NCI-H526 treated with DMSO at 0.1 percent for 48 hours (cell line): ENCODE measurements at regions not wholly inside any gene's neighbourhood (a gene's known extent, or its start where the extent isn't known, plus 50 kb on each side); places are given as distances from the start of the nearest gene placed in this dataset.
"Not testable (repeated sequence)": the region's sequence is repeated elsewhere in the genome, so short reads cannot be mapped to it uniquely, and the experiment has no call there.

Source experiments
- DNase-seq: peaks from one replicate; lab custom pipeline; 2025; lab: John Stamatoyannopoulos, UW

DNA sequence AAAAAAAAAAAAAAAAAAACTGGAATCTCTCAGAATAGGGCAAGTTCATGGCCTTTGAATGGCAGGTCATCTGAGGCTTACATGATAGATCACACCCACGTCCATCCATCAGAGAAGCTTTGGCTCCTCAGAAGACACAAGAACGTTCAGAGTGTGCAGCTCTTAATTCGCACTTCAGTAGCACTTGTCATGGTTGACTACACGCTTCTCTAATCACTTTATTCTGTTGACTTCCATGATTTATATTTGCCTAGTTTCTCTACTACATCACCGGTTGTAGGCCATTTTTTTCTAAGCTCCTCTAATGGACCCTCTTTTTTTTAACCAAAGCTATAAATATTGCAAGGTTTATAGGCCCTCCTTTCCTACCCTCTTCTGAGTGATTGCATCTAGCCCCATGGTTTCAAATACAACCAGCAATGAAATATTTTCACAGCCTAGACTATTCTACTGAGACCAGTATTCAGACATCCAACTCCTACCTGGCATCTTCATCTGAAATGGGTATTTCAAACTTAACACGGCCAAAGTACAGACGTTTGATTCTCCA is 305.4 kb upstream of the CELF2 start:
- DNase-seq, result no peak

DNA sequence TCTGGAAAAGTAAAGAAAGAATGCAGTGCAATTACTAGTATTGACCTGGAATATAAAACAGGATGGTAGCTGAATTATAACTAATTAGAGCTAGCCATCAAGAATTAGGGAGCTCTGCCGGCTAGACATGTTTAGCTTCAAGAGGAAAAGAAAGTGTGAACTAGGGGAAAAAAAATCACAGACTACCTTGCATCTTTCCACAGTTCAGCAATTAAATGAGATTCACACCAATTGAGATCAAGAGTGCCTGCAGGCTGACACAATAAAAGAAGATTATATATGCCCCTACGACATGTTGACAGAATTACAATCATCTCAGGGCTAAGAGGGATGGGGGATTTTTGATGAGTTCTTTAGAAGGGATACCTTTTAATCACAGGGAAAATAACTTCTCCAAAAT is 303.3 kb upstream of the CELF2 start:
- no peak for DNase-seq

DNA sequence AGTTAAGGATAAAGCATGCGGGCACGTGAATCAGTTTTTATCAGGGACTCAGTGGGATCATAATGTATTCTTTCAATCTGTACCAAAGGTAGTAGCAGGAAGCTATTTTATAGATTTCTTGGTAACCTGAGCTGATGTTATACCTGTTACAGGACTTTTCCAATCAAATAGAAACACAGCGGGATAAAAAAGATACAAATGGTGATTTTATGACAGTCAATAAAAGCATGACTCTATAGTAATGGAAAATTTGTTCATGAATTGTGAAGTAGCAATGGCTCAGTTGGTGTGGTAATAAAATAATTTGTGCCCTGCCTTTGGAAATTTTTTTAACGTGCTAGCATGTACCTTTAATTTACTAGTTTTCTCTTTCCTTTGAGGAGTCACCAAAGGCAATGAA is 300.7 kb upstream of the CELF2 start:
- DNase-seq, result no peak

DNA sequence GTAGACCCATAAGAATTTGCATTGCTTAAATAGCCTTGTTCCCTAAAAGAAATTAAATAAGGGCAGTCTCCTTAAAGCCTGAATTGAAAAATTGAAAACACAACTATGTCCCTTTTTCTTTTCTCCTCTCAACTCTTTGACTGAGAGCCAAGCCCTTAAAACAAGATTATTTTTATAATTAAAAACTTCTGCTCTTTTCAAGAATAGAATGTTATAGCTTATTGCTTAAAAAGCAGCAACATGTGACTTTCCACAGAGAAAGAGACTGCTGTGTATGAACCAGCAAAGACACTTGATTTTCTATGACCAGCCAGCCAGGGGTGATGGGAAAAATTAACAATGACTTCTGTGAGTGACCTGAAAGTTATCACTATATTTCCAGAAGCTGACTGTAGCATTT is 295.2 kb upstream of the CELF2 start:
- DNase-seq, result no peak

DNA sequence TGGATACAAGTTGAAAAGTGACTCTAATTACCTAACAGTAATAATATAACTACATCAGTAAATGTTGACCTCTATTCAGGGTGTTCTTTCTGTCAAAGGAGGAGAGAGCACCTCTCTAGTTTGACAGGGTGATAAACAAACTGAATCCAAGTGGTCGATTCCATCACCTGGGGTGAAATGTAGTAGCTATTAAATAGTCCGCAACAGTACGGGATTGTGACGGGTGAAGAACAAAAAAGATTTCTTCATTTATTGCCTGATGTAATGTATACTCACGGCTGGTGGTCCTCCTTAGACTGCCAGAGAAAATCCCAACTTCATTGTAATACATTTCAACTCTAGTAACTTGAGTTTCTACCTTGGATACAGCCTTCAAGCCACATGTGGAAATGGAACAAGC is 292.5 kb upstream of the CELF2 start:
- DNase-seq, result no peak

DNA sequence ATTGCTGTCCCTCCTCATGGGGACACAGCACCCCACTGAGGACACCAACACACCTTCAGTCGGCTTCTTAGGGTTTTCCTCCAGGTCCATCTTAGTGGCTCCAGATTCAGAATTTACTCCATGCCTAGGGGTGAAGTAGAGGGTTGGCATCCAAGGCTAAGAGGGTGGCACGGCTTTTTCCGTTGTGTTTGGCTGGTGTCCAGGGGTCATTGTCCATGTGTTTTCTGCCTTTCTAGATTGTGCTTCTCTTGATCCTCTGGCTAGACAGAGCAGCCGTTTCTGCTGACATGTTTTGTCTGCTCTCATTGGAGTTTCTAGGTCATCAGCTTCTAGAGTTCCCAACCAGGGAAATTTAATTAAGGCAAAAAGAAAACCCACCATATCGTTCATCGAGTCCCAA is 291.6 kb upstream of the CELF2 start:
- DNase-seq, result no peak

DNA sequence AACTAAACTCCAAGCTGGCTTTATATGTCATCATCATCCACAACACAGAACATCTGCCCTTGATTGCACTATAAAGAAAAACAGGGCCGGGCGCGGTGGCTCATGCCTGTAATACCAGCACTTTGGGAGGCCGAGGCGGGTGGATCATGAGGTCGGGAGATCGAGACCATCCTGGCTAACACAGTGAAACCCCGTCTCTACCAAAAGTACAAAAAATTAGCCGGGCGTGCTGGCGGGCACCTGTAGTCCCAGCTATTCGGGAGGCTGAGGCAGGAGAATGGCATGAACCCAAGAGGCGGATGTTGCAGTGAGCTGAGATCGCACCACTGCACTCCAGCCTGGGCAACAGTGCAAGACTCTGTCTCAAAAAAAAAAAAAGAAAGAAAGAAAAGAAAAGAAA is 290.3 kb upstream of the CELF2 start:
- not testable (repeated sequence) for DNase-seq

DNA sequence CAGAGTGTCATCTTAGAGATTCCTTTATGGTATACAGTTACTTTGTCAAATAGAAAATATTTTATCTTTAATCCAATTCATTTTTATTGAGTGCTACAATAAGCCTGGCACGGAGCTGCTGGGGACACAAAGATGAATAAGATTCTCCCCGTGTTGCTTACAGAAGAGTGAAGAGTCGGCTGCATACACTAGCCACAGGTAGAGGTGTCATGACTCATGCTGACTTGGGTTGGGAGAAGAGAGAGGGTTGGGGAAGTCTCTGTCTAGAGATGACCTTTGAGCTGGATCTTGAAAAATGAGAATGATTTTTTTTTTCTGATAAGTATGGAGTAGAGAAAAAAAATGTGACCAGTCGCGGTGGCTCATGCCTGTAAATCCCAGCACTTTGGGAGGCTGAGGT is 289.9 kb upstream of the CELF2 start:
- DNase-seq, result no peak

DNA sequence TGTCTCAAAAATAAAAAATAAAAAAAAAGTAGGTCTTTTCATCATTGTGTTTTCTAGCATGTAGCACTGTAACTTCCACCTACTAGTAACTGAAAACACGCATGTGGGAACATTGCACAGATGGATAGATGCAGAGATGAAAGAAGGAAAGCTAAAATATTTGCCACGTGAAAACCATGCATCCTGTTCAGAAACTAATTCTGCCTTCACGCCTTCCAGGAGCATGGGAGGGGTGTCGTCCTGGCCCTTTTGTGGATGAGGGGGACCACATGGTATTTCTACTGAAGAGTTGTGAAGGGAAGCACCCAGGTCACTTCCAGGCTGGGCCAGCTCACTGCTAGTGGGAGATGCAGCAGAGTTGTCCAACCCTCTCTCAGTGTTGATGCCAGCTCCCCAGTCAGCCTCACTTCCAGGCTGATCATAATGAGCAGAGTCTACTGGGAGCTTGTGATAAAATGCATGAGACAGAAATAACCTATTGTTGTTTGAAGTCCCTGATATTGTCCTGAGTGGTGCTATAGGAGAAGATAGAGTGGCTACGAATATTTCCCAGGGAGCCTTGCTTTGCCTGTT is 287.1 kb upstream of the CELF2 start:
- DNase-seq, result no peak

DNA sequence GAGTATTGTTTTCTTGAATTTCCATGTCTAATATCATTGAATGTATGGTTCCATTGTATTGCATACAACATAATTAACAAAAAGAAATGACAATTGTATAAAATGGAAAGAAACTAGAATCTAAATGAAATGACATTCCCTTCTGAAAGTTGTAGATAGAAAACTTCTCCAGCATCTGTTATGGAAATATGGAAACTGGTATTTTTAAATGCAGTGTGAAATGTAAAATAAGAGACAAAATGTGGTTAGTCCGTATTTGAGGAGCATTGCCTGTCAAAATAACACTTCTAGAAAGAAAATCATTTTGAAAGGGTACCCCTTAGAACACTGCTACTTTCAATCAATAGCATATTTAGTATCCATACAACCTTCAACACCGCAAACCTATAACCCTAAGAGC is 286.3 kb upstream of the CELF2 start:
- no peak for DNase-seq

DNA sequence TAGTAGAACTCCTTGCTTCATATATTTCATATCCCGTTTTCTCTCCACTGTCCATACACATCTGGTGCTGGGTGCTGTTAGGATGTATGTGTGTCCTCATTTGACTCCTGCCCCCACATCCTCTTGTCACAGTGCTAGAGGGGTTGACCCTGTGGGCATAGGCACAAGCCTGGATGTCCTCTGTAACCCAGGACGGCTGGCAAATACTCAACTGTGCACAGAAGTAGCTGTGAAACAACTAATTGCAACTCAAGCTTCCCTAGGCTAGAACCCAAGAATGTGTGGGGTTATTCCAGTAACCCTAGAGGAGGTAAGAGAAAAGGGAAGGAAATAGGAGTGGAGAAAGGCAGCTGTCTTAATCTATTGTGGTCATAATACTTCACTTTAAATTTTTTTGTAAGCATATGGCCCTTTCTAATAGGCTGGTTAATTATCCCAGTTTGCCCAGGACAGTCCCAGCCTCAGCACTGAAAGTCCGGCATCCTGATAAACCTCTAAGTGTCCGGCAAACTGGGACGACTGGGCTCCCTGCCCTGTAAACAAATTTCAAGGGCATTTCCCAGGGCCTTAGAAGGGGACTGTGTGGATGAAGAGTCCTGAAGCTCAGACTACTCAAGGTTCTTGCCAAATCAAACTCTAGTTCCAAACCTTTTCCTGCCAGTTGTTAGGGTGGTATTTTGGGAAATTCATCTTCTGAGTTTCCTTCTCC is 283.2 kb upstream of the CELF2 start:
- no peak for DNase-seq

DNA sequence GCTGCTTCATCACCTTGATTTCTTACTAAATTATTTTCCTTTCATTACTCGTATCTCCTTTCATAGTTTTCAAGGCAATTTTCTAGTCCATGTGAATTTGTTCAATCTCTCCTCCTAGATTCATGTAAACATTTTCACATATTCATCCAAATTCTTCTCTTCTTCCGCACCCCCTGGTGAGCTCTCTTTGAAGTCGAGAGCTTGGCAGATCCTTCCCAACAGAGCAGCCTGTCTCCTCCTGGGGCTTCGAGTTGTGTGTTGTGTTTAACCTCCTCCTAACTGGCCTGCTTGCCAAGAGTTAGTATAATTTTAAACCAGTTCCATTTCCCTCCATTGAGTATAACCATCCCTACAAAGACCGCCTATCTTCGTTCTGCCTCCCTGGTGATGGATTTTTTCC is 272.4 kb upstream of the CELF2 start:
- DNase-seq, result no peak

DNA sequence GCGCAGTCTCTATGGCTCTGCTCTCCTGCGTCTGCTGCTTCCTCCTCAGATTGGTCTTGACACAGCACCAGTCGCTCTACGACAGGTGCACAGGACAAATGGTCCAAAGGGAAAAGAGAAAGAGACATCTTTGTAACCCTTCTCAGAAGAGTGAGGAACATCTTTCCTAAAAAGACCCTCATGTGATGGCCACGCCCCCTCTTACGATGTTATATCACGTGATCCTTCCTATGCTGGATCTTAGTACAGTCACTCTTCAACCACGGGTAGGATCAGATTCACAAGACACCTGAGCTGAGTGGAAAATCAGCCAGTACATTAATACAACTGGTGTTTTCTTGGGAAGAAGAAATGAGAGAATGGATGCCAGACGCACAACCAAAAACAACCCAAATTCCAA is 262.2 kb upstream of the CELF2 start:
- no peak for DNase-seq

DNA sequence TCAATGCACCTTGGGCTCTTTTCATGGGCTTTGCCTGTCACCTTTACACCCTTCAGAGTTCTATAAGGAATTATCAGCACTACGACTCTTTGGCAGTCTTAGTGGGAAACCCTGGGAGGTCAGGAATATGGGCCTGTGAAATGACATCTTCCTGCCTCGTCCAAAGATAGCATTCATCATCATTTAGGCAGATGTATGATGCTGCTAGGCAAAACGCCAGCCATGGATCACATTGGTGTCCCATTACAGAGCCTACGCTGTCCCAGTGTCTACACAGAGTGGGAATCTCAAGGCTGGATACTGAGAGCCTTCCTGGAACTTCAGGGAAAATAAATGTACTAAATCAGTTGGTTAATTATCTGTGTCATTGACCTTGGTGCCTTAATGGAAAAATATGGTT is 259.4 kb upstream of the CELF2 start:
- no peak for DNase-seq

DNA sequence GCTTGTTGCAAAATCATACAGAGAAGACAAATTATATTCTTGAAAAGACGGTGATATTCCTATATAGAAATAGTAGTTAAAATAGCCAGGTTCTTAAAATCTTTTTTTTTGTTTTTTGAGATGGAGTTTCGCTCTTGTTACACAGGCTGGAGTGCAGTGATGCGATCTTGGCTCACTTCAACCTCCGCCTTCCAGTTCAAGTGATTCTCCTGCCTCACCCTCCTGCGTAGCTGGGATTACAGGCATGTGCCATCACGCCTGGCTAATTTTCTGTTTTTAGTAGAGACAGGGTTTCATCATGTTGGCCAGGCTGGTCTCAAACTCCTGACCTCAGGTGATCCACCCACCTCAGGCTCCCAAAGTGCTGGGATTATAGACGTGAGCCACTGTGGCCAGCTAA is 257.9 kb upstream of the CELF2 start:
- not testable (repeated sequence) for DNase-seq

DNA sequence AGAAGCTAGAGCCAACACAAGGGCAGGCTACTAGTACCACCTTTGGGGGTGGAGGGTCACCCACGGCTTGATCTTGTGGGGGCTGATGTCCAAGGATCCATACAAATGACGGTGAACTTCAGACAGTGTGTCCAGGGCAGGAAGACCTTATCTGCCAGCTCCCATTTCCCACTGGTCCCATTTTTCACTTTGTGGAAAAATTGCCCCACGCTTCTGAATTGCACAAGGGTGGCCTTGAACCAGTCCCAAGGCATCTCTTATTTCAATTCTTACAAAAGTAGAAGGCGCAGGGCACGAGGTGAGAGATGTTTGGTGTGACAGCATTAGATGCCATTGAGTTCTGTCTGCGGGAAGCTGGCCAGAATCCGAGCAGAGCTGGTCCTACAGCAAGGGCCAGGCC is 252.7 kb upstream of the CELF2 start:
- DNase-seq, result no peak

DNA sequence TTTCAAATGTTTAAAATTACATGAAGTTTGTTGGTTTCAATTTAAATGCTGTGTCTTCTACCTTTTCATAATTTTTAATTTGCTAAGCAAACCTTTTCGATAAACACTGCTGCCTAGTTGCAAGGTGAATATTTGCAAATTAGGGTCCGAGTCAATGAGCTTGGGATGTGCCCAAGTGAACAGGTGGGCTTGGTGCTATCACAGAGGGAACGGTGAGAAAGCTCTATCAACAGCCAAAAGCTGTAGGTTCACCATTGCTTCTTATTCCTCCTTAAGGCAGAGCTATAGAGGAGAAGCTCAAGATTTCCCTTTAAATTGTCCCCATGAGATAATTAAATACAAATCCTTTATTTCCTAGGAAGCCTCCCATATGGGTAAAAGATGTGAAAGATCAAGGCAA is 245.3 kb upstream of the CELF2 start:
- DNase-seq, result no peak

DNA sequence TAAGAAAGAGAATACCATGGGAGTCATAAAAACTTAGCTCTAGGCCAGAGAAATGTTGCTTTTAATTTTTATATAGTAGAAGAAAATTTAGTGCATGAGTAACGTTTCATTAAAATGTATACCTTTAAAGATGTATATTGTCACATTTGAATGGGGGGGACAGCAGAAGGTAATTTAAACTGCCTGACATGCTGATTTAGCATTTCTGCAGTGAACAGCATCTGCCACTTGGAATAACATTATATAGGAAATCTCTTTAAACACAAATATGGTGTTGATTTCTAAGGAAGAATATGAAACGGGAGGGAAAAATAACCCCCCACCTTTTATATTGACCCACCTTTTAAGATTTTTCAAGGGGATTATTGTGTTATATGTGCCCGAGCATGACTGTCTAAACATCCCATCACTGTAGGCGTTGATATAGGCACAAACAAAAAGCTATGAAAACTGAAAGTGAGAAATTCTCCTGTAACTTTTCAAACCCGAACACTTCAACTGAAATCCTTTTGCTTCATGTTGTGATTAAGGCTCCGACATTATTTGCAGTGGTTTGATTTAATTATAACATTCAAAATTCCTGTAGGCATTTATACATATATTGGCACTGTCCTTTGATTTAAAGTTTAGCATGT is 244.7 kb upstream of the CELF2 start:
- DNase-seq, result no peak

DNA sequence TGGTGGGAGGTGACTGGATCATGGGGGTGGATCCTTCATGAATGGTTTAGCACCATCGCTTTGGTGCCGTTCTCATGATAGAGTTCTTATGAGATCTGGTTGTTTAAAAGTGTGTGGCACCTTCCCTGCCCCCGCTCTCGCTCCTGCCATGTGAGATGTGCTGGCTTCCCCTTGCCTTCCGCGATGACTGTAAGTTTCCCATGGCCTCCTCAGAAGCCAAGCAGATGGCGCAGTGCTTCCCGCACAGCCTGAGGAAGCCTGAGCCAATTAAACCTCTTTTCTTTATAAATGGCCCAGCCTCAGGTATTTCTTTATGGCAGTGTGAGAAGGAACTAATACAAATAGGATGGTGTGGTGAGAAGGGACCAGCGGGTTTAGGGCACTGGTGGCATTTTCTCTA is 243.3 kb upstream of the CELF2 start:
- no peak for DNase-seq

DNA sequence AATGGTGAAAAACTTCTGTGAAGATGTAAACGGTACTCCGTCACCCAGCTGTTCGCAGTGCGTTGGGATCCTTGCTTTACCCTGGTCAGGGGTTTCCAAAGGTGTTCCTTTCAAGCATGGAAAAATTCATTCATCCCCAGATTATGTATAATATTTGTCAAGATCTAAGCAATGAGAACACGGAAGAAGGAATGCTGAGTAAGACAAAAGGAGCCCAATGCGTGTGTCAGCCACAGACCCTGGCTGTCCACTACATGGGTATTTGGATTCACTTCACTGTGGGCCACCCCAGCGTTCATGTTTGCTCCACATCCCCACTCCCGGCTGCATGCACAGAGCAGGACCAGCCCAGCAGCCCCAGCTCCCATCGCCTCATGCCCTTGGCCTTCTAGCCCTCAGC is 241.3 kb upstream of the CELF2 start:
- DNase-seq, result no peak

DNA sequence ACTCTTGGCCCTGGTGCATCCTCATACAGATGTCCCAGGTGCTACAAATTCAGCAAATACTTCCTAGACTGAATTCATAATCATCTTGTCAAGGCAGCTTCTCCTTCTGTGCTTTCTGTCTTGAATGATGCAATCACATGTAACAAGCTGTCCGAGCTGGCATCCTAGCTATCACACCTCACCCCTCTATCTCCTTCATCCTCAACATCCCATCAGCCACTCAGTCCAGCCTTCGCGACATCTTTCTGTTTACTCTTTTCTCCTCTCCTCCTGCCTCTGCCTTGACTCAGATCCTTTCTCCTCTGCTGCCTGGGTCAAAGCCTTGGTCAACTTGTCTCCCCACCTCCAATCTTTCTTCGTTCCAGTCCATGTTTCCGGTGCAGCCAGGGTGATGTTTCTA is 240.4 kb upstream of the CELF2 start:
- no peak for DNase-seq

DNA sequence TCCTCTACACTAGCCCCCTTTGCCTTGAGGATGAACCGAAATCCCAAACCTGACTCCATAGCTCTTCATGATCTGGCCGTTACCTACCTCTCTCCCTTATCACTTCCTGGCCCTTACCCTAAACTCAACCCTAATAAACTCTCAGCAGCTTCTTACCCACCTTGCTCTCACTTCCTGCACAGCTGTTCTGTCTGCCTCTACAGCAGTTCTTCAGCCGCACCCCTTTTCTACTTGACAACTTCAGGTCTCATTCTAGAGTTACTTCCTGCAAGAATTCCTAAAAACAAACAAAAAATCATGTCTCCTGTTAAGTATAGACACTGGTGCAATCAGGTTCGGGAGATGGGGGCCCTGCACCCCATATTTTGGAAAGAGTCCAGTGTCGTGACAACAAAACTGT is 239.9 kb upstream of the CELF2 start:
- DNase-seq, result no peak

DNA sequence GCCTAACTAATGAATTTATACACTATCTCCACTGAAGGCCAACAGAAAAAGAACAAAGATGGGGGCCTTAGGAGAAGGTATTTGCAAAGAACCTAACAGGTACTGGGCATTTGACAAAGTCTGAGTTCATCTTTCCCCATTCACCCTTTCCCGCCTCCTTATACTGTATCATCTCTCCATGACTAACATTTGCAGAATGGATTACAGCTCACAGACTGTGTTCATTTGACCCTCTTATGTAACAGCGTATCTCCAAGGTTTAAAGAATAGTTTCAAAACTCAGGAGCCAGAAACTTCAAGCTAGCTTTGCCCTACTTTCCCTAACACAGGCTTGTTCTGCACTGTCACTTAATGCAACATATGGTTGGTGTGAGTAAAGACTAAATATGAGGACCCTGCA is 238.7 kb upstream of the CELF2 start:
- no peak for DNase-seq

DNA sequence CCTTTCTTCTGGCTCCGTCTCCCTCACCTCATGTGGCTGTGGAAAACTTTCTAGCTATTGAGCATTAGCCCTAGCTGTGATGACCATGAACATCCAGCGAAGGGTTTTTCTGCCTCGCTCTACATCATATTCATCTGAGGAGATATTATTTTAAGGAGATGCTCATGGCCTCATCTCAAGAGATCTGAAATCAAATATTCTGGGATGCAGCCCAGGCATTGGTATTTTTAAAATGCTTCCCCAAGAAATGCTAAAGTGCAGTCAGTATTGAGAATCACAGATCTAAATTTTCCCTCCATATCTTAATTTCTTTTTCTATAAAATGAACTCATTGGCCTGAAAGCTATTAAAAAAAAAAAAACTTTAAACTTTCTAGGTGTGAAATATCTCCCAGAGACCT is 238.2 kb upstream of the CELF2 start:
- DNase-seq, result no peak
